Sciatic nerve (tissue), 2 donors: ENCODE measurements at regions not wholly inside any gene's neighbourhood (a gene's known extent, or its start where the extent isn't known, plus 50 kb on each side); places are given as distances from the start of the nearest gene placed in this dataset.
"Not testable (repeated sequence)": the region's sequence is repeated elsewhere in the genome, so short reads cannot be mapped to it uniquely, and the experiment has no call there.

ENCODE experiments used
- ATAC-seq: fragments of 200-7000 bp; cut with Tn5 transposase; one replicate; pipeline ENCODE4 v1.9.1; 2020; ENCODE audit warnings: mild to moderate bottlenecking, moderate library complexity
- DNase-seq: peaks from one replicate; pipeline ENCODE4 v3.0.0-alpha.2; 2020; ENCODE audit warnings: low spot score
- intact Hi-C: fragments of 100-400 bp; cut with DNase I; formaldehyde crosslinking; loops from one replicate; pipeline ENCODE4 v1.14.2; 2022
- donor health status: DM: no; HTN: no; CAD: no.
- donor health status: DM: no; HTN: no; CAD: no.

GRCh38 chr18:60918862-60919261 is 414.4 kb upstream of the CDH20 start:
- ATAC-seq, intact Hi-C loops: not testable (repeated sequence)

GRCh38 chr18:60925892-60926291 is 407.3 kb upstream of the CDH20 start:
- intact Hi-C loops: no loop called here
- DNase-seq (no peak), ATAC-seq (no peak)

More at GRCh38 chr18:60918862-60919261, 414.4 kb upstream of the CDH20 start:
- not testable (repeated sequence) for DNase-seq

GRCh38 chr18:60929966-60930365 is 403.3 kb upstream of the CDH20 start:
- ATAC-seq (no peak), DNase-seq (no peak)
- intact Hi-C loops: no loop called here

- ATAC-seq (no peak), DNase-seq (no peak)
- intact Hi-C loops: no loop called here
These were observed 398.0 kb upstream of the CDH20 start for GRCh38 chr18:60935041-60935910.

- ATAC-seq (no peak), DNase-seq (no peak)
- intact Hi-C loops: no loop called here
These were observed 397.1 kb upstream of the CDH20 start for GRCh38 chr18:60936101-60936500.

GRCh38 chr18:60943297-60943696 is 389.9 kb upstream of the CDH20 start:
- ATAC-seq (no peak), DNase-seq (no peak)
- intact Hi-C loops: no loop called here

GRCh38 chr18:60950634-60951033 is 382.6 kb upstream of the CDH20 start:
- DNase-seq: no peak
- intact Hi-C loops: no loop called here
- ATAC-seq: no peak

GRCh38 chr18:60951091-60951490 is 382.1 kb upstream of the CDH20 start:
- intact Hi-C loops: no loop called here
- ATAC-seq: no peak
- DNase-seq: no peak

GRCh38 chr18:60962625-60963024 is 370.6 kb upstream of the CDH20 start:
- intact Hi-C loops: no loop called here
- no peak for ATAC-seq
- no peak for DNase-seq

- DNase-seq (no peak), ATAC-seq (no peak)
- intact Hi-C loops: no loop called here
These were observed 367.4 kb upstream of the CDH20 start for GRCh38 chr18:60965856-60966255.

- no peak for DNase-seq
- intact Hi-C loops: no loop called here
- ATAC-seq: no peak
These were observed 366.4 kb upstream of the CDH20 start for GRCh38 chr18:60966876-60967275.

- intact Hi-C loops: no loop called here
- DNase-seq (no peak), ATAC-seq (no peak)
These were observed 357.8 kb upstream of the CDH20 start for GRCh38 chr18:60975420-60975819.

GRCh38 chr18:60976976-60977375 is 356.3 kb upstream of the CDH20 start:
- ATAC-seq (no peak), DNase-seq (no peak)
- intact Hi-C loops: no loop called here

GRCh38 chr18:60978338-60978737 is 354.9 kb upstream of the CDH20 start:
- ATAC-seq (no peak), DNase-seq (no peak)
- intact Hi-C loops: no loop called here

GRCh38 chr18:60980422-60981005 is 352.7 kb upstream of the CDH20 start:
- DNase-seq (no peak), ATAC-seq (no peak)
- intact Hi-C loops: no loop called here

GRCh38 chr18:60981682-60982328 is 351.4 kb upstream of the CDH20 start:
- no peak for ATAC-seq
- intact Hi-C loops: no loop called here
- DNase-seq: no peak

GRCh38 chr18:60982329-60982695 is 350.9 kb upstream of the CDH20 start:
- DNase-seq: no peak
- intact Hi-C loops: no loop called here
- no peak for ATAC-seq

- intact Hi-C loops: no loop called here
- no peak for ATAC-seq
These were observed 350.3 kb upstream of the CDH20 start for GRCh38 chr18:60982928-60983327.

GRCh38 chr18:60984510-60984909 is 348.7 kb upstream of the CDH20 start:
- no peak for DNase-seq
- intact Hi-C loops: no loop called here
- ATAC-seq: no peak

More at GRCh38 chr18:60982928-60983327, 350.3 kb upstream of the CDH20 start:
- no peak for DNase-seq

- no peak for DNase-seq
- no peak for ATAC-seq
- intact Hi-C loops: no loop called here
These were observed 345.3 kb upstream of the CDH20 start for GRCh38 chr18:60987963-60988362.
